ENCODE measurements at regions not wholly inside any gene's neighbourhood (a gene's known extent, or its start where the extent isn't known, plus 50 kb on each side); places are given as distances from the start of the nearest gene placed in this dataset.

DNA sequence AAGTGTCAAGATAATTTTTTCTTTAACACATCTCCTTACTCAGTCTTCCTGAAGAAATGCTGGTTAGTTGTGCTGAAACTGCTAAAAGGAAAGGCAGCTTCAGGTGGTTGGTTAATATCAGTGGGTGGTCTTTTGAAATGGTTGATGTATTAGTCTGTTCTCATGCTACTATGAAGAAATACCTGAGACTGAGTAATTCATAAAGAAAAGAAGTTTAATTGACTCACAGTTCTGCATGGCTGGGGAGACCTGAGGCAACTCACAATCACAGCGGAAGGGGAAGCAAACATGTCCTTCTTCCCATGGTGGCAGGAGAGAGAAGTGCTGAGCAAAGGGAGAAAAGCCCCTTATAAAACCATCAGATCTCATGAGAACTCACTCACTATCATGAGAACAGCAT, 125.9 kb upstream of the CYRIA start:
- TF ChIP-seq RAD21 (conservative IDR thresholded peaks at IDR 0.05) (no peak), POLR2AphosphoS5 (IDR thresholded peaks at IDR 0.05) (no peak)
- TF ChIP-seq, protein P1, sequence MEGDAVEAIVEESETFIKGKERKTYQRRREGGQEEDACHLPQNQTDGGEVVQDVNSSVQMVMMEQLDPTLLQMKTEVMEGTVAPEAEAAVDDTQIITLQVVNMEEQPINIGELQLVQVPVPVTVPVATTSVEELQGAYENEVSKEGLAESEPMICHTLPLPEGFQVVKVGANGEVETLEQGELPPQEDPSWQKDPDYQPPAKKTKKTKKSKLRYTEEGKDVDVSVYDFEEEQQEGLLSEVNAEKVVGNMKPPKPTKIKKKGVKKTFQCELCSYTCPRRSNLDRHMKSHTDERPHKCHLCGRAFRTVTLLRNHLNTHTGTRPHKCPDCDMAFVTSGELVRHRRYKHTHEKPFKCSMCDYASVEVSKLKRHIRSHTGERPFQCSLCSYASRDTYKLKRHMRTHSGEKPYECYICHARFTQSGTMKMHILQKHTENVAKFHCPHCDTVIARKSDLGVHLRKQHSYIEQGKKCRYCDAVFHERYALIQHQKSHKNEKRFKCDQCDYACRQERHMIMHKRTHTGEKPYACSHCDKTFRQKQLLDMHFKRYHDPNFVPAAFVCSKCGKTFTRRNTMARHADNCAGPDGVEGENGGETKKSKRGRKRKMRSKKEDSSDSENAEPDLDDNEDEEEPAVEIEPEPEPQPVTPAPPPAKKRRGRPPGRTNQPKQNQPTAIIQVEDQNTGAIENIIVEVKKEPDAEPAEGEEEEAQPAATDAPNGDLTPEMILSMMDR (IDR thresholded peaks at IDR 0.05; ENCODE audit: poor library complexity, severe bottlenecking): no peak

All from neural cell (in vitro differentiated cells).